ENCODE measurements at regions not wholly inside any gene's neighbourhood (a gene's known extent, or its start where the extent isn't known, plus 50 kb on each side); places are given as distances from the start of the nearest gene placed in this dataset.

- no peak for TF ChIP-seq L3MBTL2 (conservative IDR thresholded peaks at IDR 0.05)
- no peak for TF ChIP-seq ELF4 (IDR thresholded peaks at IDR 0.05)
- TF ChIP-seq FOXM1 (IDR thresholded peaks at IDR 0.05; ENCODE audit: borderline replicate concordance): no peak
- TF ChIP-seq SUZ12 (IDR thresholded peaks at IDR 0.05): no peak
- TF ChIP-seq TARDBP (IDR thresholded peaks at IDR 0.05): no peak
- TF ChIP-seq BHLHE40 (IDR thresholded peaks at IDR 0.05; ENCODE audit: borderline replicate concordance): no peak
- TF ChIP-seq FOXA1 (IDR thresholded peaks at IDR 0.05): no peak
- no peak for TF ChIP-seq FOXK2 (IDR thresholded peaks at IDR 0.05)
- TF ChIP-seq CTBP1 (IDR thresholded peaks at IDR 0.05; ENCODE audit: borderline replicate concordance): no peak
- no peak for TF ChIP-seq ZNF384 (IDR thresholded peaks at IDR 0.05)
Measured at GRCh38 chr3:59513570-59513969, 463.7 kb upstream of the CFAP20DC start.
